ENCODE measurements at regions not wholly inside any gene's neighbourhood (a gene's known extent, or its start where the extent isn't known, plus 50 kb on each side); places are given as distances from the start of the nearest gene placed in this dataset.

GRCh38 chr7:17493446-17493845, 195.0 kb downstream of the AHR start:
- no peak for DNase-seq
- Histone ChIP-seq H3K27me3 (replicated peaks) (no peaks in the 10 kb centered on the region), H3K36me3 (replicated peaks) (no peaks in the 10 kb centered on the region), H3K4me3 (ENCODE audit: low read depth, low read length) (no peak overlapping the region), H3K27ac (no peak overlapping the region)
- TF ChIP-seq, protein P1, sequence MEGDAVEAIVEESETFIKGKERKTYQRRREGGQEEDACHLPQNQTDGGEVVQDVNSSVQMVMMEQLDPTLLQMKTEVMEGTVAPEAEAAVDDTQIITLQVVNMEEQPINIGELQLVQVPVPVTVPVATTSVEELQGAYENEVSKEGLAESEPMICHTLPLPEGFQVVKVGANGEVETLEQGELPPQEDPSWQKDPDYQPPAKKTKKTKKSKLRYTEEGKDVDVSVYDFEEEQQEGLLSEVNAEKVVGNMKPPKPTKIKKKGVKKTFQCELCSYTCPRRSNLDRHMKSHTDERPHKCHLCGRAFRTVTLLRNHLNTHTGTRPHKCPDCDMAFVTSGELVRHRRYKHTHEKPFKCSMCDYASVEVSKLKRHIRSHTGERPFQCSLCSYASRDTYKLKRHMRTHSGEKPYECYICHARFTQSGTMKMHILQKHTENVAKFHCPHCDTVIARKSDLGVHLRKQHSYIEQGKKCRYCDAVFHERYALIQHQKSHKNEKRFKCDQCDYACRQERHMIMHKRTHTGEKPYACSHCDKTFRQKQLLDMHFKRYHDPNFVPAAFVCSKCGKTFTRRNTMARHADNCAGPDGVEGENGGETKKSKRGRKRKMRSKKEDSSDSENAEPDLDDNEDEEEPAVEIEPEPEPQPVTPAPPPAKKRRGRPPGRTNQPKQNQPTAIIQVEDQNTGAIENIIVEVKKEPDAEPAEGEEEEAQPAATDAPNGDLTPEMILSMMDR (IDR thresholded peaks at IDR 0.05; ENCODE audit: low read depth, low read length, missing control alignments) = no peak
- in situ Hi-C loops (cut with HindIII; ENCODE audit: low pct_ligation_motif_present, low sequenced_read_pairs) = no loop called here

- Histone ChIP-seq H3K27me3 (replicated peaks) (no peaks in the 10 kb centered on the region), H3K36me3 (replicated peaks) (no peaks in the 10 kb centered on the region), H3K4me3 (ENCODE audit: low read depth, low read length) (no peak overlapping the region), H3K27ac (no peak overlapping the region)
- TF ChIP-seq, protein P1 (IDR thresholded peaks at IDR 0.05; ENCODE audit: low read depth, low read length, missing control alignments) = no peak
- DNase-seq = no peak
- in situ Hi-C loops (cut with HindIII; ENCODE audit: low pct_ligation_motif_present, low sequenced_read_pairs) = no loop called here
Observed at GRCh38 chr7:17495655-17496394, 197.4 kb downstream of the AHR start.

DNA sequence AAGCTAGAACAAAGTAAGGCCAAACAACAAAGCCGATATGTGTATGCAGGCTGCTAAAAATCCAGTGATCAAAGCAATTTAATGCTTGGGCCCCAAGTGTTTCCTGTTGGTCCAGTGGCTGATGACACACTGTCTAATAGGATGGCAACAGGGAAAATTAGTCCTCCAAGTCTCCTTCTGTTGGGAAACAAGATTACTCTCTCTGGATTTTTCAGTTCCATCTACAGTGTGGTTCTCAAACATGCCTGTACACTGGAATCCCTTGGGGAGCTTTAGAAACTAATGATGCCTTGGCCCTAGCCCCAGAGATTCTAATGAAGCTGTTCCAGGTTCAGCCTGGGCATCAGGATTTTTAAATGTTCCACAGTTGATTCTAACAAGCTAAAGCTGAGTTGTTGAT, 198.7 kb downstream of the AHR start:
- H3K27ac ChIP-seq = no peak overlapping the region
- in situ Hi-C loops (cut with HindIII; ENCODE audit: low pct_ligation_motif_present, low sequenced_read_pairs) = no loop called here
- no peak for DNase-seq

DNA sequence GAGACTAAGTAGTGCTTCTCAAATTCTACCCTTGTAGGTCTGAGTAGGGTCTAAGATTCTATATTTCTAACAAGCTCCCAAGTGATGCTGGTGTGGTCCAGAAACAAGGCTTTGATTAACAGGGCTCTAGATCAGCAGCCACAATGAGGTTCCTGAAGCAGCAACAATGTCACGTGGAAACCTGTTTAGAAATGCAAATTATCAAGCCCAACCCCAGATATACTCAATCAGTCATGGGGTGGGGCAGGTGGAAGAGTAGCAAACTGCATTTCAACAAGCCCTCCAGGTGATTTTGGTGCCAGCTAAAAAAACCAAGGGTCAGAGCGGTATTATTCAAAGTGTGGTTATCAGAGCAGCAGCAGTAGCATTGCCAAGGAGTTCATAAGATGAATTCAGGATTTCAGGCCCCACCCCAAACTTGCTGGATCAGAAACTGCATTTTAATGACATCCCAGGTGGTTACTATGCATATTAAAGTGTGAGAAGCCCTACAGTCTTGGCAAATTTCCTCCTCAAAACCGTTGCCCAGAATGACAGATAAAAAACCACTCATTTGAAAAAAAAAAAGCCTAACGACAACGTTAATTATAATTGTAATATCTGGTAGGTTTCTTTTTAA, 199.2 kb downstream of the AHR start:
- in situ Hi-C loops (cut with HindIII; ENCODE audit: low pct_ligation_motif_present, low sequenced_read_pairs) = no loop called here
- no peak overlapping the region for H3K4me3 ChIP-seq (ENCODE audit: low read depth, low read length)
- DNase-seq = no peak
- no peaks in the 10 kb centered on the region for H3K27me3 ChIP-seq (replicated peaks)
- H3K27ac ChIP-seq = no peak overlapping the region
- H3K36me3 ChIP-seq (replicated peaks) = no peaks in the 10 kb centered on the region
- TF ChIP-seq, protein P1 (IDR thresholded peaks at IDR 0.05; ENCODE audit: low read depth, low read length, missing control alignments) = no peak

More for the DNA sequence above, 198.7 kb downstream of the AHR start:
- Histone ChIP-seq H3K36me3 (replicated peaks) (no peaks in the 10 kb centered on the region), H3K4me3 (ENCODE audit: low read depth, low read length) (no peak overlapping the region), H3K27me3 (replicated peaks) (no peaks in the 10 kb centered on the region)
- TF ChIP-seq, protein P1 (IDR thresholded peaks at IDR 0.05; ENCODE audit: low read depth, low read length, missing control alignments) = no peak

DNA sequence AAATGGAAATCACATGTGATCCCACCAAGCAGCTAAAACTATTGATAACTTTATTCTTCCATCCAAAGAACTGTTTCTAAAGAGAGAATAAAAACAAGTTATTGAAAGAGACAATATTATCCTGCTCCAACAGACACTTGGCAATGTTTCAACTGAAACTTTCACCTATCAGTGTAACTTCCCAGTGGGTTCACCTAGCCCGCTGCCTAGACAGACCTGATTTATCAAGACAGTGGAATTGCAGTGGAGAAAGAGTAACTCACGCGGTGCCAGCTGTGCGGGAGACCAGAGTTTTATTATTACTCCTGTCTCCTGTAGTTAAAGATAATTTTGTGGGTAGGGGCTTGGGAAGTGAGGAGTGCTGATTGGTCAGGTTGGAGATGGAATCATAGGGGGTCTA, 199.8 kb downstream of the AHR start:
- no peak for DNase-seq
- TF ChIP-seq, protein P1 (IDR thresholded peaks at IDR 0.05; ENCODE audit: low read depth, low read length, missing control alignments) = no peak
- Histone ChIP-seq H3K4me3 (ENCODE audit: low read depth, low read length) (no peak overlapping the region), H3K36me3 (replicated peaks) (no peaks in the 10 kb centered on the region), H3K27me3 (replicated peaks) (no peaks in the 10 kb centered on the region), H3K27ac (no peak overlapping the region)
- in situ Hi-C loops (cut with HindIII; ENCODE audit: low pct_ligation_motif_present, low sequenced_read_pairs) = no loop called here

All from brain microvascular endothelial cell (primary cell).